ENCODE measurements at regions not wholly inside any gene's neighbourhood (a gene's known extent, or its start where the extent isn't known, plus 50 kb on each side); places are given as distances from the start of the nearest gene placed in this dataset.

DNA sequence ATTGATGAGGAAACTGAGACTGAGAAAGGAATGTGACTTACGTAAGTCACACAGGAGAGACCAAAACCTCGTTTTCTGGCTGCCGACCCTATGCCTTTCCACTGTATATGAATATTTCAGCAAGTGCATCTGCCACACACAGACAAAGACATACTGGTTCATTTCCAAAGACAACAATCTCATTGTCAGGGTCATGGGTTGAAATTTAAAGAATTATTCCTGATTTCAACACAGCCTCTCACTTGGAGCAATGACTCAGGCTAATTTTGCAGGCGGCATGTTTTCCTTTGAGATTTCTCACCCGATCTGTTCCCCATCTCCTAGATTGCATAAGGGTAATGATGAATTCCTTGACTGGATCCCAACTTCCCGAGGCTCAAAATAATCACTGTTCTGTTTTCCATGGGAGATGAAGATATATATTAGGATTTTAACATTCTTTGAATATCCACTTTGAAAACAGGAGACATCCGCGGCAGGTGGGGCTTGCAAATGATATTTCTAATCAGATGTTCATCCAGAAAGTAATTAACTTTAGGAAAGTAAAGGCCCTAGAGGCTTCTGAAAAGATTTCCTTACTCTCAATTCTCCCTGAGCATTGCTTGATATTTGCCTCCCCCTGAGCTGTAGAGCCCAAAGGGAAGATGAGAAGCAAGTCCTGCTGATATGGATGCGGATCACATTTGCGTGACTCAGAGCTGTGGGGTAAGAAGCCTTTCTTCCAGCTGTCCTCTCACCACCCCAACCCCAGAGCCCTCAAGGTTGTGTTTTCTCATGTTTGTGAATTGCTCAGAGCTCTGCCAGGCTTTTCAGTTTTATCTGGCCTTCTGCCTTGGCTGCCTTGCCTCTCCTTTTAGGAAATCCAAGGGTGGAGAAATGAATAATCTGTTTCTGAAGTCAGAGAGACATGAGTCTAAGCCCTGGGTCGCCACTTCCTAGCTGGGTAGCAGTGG lies 361.1 kb upstream of the BOD1L1 start:
- no peaks in the 10 kb centered on the region for H3K9me3 ChIP-seq
- 64% methylated on average over 11 of the region's 11 CpGs for WGBS
- no peak overlapping the region for H3K4me3 ChIP-seq
- TF ChIP-seq POLR2AphosphoS5 (IDR thresholded peaks at IDR 0.05) (no peak), EP300 (IDR thresholded peaks at IDR 0.05) (no peak), POLR2A (IDR thresholded peaks at IDR 0.05; ENCODE audit: low read depth) (no peak)
- TF ChIP-seq, protein P1, sequence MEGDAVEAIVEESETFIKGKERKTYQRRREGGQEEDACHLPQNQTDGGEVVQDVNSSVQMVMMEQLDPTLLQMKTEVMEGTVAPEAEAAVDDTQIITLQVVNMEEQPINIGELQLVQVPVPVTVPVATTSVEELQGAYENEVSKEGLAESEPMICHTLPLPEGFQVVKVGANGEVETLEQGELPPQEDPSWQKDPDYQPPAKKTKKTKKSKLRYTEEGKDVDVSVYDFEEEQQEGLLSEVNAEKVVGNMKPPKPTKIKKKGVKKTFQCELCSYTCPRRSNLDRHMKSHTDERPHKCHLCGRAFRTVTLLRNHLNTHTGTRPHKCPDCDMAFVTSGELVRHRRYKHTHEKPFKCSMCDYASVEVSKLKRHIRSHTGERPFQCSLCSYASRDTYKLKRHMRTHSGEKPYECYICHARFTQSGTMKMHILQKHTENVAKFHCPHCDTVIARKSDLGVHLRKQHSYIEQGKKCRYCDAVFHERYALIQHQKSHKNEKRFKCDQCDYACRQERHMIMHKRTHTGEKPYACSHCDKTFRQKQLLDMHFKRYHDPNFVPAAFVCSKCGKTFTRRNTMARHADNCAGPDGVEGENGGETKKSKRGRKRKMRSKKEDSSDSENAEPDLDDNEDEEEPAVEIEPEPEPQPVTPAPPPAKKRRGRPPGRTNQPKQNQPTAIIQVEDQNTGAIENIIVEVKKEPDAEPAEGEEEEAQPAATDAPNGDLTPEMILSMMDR (IDR thresholded peaks at IDR 0.05) = no peak
- peaks cover 3 to 20% (median 8%) of the 10 kb centered on the region in 4 donors for H3K4me1 ChIP-seq
- peak overlapping the region in 2 of 4 donors; percentile 17 to 23 for H3K27ac ChIP-seq (replicated peaks in 1 of 4)
- H3K27me3 ChIP-seq = no peaks in the 10 kb centered on the region
- H3K36me3 ChIP-seq = no peaks in the 10 kb centered on the region
- intact Hi-C loops (cut with DNase I) = no loop called here
- peak; percentile 92 for DNase-seq (ENCODE audit: extremely low spot score)

DNA sequence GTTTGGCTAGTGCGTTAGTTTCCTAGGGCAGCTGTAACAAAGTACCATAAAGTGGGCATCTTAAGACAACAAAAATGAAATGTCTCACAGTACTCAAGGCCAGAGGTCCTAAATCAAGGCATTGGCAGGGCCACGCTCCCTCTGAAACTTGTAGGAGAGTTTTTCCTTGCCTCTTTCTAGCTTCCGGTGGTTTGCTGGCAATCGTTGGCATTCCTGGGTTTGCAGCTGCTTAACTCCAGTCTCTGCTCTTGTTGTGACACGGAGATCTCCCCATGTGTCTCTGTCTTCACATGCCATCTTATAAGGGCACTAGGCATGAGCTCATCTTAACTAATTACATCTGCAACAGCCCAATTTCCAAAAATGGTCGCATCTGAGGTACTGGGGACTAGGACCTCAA lies 362.0 kb upstream of the BOD1L1 start:
- no peaks in the 10 kb centered on the region for H3K27me3 ChIP-seq
- intact Hi-C loops (cut with DNase I) = no loop called here
- WGBS = 91% methylated on average over 6 of the region's 6 CpGs
- H3K27ac ChIP-seq (replicated peaks in 1 of 4) = no peak overlapping the region
- no peak for DNase-seq (ENCODE audit: extremely low spot score)
- no peaks in the 10 kb centered on the region for H3K9me3 ChIP-seq
- TF ChIP-seq EP300 (IDR thresholded peaks at IDR 0.05) (no peak), POLR2AphosphoS5 (IDR thresholded peaks at IDR 0.05) (no peak), POLR2A (IDR thresholded peaks at IDR 0.05; ENCODE audit: low read depth) (no peak)
- TF ChIP-seq, protein P1 (IDR thresholded peaks at IDR 0.05) = no peak
- H3K36me3 ChIP-seq = no peaks in the 10 kb centered on the region
- H3K4me1 ChIP-seq = peaks cover 3 to 20% (median 8%) of the 10 kb centered on the region in 4 donors
- H3K4me3 ChIP-seq = no peak overlapping the region

DNA sequence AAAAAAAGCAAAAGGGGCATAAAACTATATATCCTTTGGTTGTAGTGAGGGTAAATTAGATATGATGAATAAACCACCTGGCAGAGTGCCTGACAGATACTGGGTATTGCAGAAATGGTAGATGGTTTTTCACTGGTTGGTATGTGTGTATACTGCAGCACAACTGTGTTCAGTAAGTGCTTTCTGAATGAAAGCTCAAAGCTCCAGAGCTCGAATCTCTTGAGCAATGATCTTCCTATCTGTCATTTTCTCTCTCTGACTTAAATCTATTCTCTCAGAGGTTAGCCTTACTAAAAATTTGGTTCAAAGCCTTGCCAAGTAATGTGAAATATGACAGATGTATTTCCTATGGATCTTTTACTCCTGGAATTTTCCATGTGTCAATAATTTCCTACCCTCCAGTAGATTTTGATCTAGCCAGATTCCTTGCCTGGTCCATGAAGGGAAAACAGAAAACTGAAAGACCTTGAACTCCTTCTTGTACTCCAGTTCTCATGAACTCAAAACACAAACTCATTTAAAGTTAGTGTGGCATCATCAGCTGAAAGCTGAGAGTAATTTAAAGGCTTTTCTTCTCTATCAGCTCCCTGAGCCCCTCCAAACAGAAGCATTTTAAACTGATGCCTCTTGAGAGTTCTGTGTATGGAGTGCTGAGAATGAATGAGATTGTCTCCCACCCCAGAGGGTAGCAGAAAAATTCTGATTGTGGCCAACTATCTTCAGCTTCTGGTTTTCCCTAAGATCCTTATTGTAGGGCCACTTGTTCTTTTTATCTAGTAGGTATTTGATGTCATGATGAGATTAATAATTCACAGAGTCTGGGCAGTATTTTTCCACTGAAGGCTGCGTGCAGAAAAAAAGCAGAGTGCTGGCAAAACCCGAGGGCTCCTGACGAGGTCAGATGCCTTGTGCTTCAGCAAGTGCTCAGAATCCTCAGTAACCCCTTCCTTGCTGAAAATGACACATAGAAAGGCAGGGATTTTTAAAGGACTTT lies 363.4 kb upstream of the BOD1L1 start:
- WGBS = 25% methylated on average over 4 of the region's 4 CpGs
- Histone ChIP-seq H3K27ac (replicated peaks in 1 of 4) (no peak overlapping the region), H3K4me3 (no peak overlapping the region), H3K4me1 (peaks cover 0 to 16% (median 8%) of the 10 kb centered on the region in 4 donors), H3K36me3 (no peaks in the 10 kb centered on the region), H3K9me3 (no peaks in the 10 kb centered on the region), H3K27me3 (no peaks in the 10 kb centered on the region)
- intact Hi-C loops (cut with DNase I) = no loop called here
- DNase-seq (ENCODE audit: extremely low spot score) = no peak
- TF ChIP-seq, protein P1 (IDR thresholded peaks at IDR 0.05) = no peak
- no peak for TF ChIP-seq EP300 (IDR thresholded peaks at IDR 0.05)
- TF ChIP-seq POLR2A (IDR thresholded peaks at IDR 0.05; ENCODE audit: low read depth) = no peak
- TF ChIP-seq POLR2AphosphoS5 (IDR thresholded peaks at IDR 0.05) = no peak

GRCh38 chr4:13992041-13992440 lies 364.5 kb upstream of the BOD1L1 start:
- TF ChIP-seq POLR2A (IDR thresholded peaks at IDR 0.05; ENCODE audit: low read depth) = no peak
- no peak for TF ChIP-seq EP300 (IDR thresholded peaks at IDR 0.05)
- TF ChIP-seq POLR2AphosphoS5 (IDR thresholded peaks at IDR 0.05) = no peak
- TF ChIP-seq, protein P1 (IDR thresholded peaks at IDR 0.05) = no peak
- no peak for DNase-seq (ENCODE audit: extremely low spot score)
- Histone ChIP-seq H3K4me1 (peaks cover 0 to 16% (median 8%) of the 10 kb centered on the region in 4 donors), H3K4me3 (no peak overlapping the region), H3K36me3 (no peaks in the 10 kb centered on the region), H3K27ac (replicated peaks in 1 of 4) (no peak overlapping the region), H3K27me3 (no peaks in the 10 kb centered on the region), H3K9me3 (no peaks in the 10 kb centered on the region)
- intact Hi-C loops (cut with DNase I) = no loop called here
- 81% methylated on average over 2 of the region's 2 CpGs for WGBS

All from esophagus muscularis mucosa (tissue), 4 donors.